Activated T-helper 1 cell treated with anti-CD3 and anti-CD28 coated beads, Interleukin-2, amount 50 U/mL, for 16 hours (primary cell): ENCODE measurements at regions not wholly inside any gene's neighbourhood (a gene's known extent, or its start where the extent isn't known, plus 50 kb on each side); places are given as distances from the start of the nearest gene placed in this dataset.

Experiments
- DNase-seq, 2 donors: peaks; one replicate each; pipeline ENCODE4 v3.0.0-alpha.2; 2020; ENCODE audit warnings: low read depth in 1 of 2, low spot score in 1 of 2

DNA sequence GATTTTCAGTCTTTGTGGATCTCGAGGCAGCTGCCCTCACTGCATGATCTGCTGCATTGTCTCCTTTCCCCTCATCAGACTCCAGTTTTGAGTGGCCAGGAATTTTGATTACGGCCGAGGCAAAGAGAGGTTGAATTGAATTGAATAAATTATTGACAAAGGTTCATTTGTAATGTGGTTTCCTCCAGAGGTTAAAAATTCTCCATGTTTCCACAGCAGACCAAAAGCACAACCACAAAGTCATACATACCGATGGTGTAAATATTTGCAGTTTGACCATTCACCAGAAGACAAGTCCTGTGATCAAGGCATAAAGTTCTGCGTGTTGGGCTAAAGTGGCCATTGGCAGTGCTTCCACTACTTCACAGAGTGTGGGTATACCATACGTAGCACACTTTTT lies 343.8 kb upstream of the MYT1L start:
- no peak for DNase-seq

GRCh38 chr2:2673406-2673805 lies 342.3 kb upstream of the MYT1L start:
- DNase-seq, result no peak

- DNase-seq, result no peak
These were observed 341.2 kb upstream of the MYT1L start for GRCh38 chr2:2672249-2672648.

- DNase-seq, result no peak
These were observed 340.8 kb upstream of the MYT1L start for GRCh38 chr2:2671826-2672225.

GRCh38 chr2:2669316-2669715 lies 338.2 kb upstream of the MYT1L start:
- DNase-seq, result no peak

- DNase-seq, result no peak
These were observed 337.7 kb upstream of the MYT1L start for GRCh38 chr2:2668681-2669265.

DNA sequence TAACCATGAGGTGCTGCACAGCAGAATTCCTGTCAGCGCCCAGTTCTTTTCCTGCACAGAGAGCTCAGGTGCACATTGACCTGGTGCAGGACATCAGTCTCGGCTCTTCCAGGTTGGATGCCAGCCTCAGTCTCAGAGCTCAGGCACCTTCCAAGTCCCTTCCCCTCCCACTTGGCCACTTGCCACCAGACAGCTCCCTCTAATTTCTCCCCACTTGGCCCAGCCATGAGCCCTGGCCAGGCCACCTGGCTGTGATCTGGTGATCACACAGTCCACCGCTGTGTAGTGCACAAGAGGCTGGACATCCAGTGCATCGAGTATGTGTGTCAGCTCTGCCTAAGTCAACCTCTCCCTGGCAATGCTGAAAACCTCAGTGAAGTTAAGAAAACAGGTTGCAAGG lies 336.6 kb upstream of the MYT1L start:
- DNase-seq, result no peak

- no peak for DNase-seq
These were observed 334.7 kb upstream of the MYT1L start for GRCh38 chr2:2665834-2666133.

GRCh38 chr2:2664989-2665833 lies 334.1 kb upstream of the MYT1L start:
- no peak for DNase-seq

- DNase-seq, result no peak
These were observed 332.4 kb upstream of the MYT1L start for GRCh38 chr2:2663401-2664036.

DNA sequence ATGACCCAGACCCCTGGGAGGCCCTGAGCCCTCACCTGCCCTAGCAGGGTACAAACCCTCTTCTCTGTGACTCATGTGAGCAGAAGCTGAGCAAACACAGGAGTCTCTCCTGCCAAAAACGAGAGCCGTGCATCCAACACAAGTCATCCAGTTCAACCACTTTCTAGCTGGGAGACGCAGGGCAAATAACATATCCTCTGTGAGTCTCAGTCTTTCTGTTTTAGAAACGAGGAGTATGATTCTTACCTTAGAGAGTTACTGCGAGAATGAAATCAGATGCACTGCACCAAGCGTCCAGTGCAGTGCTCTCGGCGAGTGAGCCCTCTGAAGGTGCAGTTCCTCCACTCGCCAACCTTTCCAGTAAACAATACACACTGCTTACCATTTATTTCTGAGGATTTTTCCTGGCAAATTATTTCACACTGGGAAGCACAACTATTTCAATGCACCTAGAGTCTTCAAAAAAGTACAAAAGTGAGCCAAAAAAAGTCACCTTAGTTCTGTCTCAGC lies 331.8 kb upstream of the MYT1L start:
- no peak for DNase-seq

- no peak for DNase-seq
These were observed 331.2 kb upstream of the MYT1L start for GRCh38 chr2:2662037-2662846.

DNA sequence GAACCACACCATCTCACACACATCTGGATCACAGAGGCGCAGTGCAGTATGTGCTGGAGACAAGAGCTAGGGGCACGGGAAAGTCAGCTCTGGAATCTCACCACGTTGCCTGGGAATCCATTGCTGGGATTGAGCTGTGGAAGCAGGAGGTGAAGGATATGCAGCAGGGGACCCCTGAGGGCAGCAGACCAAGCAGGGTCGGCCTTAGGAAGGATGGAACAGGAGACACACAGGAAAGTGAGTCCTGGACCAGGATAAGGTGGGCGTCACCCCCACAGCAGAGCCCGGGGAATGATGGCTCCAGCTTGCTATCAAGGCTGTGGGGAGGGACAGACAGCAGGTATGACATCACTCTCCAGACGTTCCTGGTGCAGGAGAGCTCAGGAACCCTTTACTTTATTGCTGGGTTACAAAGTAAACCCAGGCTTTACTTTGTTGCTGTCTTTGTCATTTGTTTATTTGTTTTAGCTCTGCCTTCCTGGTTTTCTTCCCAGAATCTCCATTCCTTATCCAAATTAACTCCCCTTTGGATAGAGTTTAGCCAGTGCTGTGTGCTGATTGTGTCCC lies 329.8 kb upstream of the MYT1L start:
- no peak for DNase-seq

- DNase-seq, result no peak
These were observed 326.3 kb upstream of the MYT1L start for GRCh38 chr2:2657121-2657962.

DNA sequence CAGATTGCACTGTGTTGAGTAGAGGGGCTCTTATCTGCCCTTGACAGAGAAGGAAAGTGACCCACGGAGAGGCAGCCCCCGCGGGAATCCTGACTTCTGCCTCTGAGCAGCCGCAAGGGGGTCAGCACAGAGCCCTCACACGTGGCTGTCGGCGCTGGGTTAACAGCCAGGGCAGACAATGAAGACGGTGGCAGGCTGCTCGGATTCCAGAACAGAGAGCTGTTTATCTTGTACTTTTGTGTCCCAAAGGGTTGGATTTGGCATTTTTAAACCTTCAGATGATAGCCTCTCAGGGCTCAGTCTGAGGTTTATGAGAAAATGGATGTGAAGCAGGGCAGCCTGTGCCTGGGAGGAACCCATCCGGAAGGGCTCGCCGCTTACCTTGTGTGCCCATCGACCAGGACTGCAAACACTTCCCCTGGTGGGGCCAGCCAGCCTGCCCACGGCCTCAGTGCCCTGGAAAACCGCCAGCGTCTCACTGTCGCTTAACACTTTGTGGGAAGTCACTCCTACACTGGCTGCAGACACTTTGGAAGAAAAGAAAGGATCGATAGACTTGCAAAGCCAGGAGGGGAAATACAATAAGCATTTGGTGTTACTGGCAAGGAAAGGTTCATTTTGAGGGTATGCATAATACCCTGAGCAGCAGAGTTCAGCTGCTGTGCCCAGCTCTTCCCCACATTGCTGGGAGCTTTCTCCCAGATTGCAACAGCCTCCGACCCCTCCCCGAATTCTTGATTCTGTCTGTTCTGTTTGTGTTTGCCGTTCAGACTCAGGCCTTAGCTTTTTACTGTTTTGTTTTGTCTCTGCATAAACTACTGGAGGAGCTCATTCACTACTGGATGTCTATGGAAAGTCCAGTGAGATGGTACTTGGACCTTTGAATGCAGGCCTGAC lies 325.3 kb upstream of the MYT1L start:
- DNase-seq, result no peak

- no peak for DNase-seq
These were observed 324.5 kb upstream of the MYT1L start for GRCh38 chr2:2655453-2656114.

GRCh38 chr2:2653231-2653630 lies 322.2 kb upstream of the MYT1L start:
- no peak for DNase-seq

DNA sequence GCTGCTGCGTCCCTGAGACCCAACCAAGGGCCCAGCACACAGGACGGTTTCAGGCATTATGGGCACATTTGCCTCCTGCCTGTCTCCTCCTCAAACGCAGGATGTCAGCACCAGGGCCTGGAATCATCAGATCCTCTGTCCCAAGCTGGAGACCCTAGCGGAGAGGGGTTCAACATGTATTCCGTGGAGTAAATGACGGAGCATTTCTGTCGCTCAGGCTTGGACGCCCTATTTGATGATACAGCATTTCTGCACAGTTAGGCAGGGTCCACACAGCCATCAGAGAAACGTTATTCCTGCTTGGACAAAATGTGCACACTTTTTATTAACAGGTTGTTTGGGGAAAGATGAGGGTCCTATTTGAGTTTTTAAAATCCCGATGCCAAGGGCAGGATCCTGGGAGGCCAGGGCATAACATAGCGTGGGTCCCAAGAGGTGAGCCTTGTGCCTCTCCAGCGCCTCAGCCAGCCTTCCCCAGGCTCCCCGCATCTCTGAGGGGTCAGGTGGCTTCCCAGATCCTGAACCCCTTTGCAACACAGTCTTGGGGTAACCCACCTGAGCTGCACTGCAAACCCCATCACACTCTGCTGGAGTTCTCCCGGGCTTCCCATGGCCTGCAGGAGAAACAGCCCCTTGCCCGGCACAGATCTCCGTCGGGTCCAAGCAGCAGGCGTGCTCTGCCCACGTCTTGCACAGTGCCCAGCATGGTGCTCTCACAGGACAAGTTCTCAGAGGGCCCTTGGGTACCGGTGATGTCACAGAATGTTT lies 319.7 kb upstream of the MYT1L start:
- no peak for DNase-seq
